ENCODE measurements at regions not wholly inside any gene's neighbourhood (a gene's known extent, or its start where the extent isn't known, plus 50 kb on each side); places are given as distances from the start of the nearest gene placed in this dataset.
A peak's percentile ranks its signal among the peaks of the same experiment; 100 is the strongest.
"Not testable (repeated sequence)": the region's sequence is repeated elsewhere in the genome, so short reads cannot be mapped to it uniquely, and the experiment has no call there.

DNA sequence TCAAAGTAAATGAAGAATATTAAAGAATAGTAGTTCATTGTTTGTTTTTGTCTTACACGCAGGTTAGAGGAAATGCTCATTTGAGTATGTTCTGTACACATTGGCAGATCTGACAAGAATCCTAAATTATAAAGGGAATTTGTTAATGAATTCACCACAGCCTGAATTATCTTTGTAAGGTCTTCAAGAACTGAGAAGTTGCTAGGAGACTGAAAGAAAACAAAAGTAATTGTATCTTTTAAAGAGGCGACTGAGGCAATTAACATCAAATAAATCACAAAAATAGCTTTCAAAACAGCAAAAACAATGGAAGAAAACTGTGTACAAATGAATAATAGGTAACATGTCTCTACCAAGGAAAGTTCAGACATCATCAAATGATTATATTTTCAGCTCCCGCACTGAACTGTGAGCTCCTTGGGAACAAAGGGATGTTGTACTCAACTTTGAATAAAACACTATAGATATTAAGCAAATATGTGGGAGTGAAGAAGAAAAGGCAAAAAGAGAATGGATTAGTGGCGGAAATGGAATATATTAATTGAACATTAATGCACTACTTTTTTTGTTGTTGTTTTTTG is 51.7 kb upstream of the ATIC start:
- no peak for FAIRE-seq

DNA sequence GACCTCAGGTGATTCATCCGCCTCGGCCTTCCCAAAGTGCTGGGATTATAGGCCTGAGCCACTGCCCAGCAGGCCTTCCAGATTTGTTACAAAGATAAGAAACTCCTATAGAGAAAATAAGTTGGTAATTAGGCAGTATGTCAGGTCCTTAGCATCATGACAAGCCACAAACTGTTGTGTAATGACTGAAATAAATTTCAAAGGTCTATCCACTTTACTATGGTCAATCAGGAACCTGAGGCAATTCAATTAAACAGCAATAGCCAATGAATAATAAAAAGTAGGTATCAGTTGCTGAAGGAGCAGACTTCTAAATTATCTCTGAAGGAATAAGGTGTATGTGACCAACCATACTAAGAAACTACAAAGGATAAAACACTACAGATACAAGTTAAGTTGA is 62.4 kb upstream of the ATIC start:
- FAIRE-seq = no peak

DNA sequence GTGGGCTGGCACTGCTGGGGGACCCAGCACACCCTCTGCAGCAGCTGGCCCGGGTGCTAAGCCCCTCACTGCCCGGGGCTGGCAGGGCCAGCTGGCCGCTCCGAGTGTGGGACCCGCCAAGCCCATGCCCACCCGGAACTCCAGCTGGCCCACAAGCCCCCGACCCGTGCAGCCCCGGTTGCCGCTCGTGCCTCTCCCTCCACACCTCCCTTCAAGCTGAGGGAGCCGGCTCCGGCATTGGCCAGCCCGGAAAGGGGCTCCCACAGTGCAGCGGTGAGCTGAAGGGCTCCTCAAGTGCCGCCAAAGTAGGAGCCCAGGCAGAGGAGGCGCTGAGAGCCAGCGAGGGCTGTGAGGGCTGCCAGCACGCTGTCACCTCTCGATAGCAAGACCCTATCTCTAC is 65.9 kb upstream of the ATIC start:
- not testable (repeated sequence) for FAIRE-seq

DNA sequence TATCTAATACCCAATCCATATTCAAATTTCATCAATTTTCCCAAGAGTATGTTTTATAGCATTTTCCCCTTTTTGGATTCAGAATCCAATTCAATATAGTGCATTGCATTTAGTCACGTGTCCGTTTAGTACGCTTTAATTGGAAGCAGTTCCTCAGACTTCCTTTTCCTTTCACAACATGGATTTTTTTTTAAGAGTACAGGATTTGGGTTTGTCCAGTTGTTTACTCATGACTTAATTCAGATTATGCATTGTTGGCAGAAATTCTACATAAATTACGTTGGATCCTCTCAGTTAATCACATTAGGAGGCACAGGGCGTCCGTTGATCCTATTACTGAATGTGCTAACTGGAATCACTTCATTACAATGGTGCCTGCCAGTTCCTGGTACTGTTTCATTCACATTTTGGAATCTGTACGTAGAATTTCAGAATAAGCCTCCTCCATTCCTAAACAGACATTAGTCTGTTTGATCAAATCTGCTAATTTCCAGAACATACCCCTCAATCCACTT is 70.0 kb upstream of the ATIC start:
- no peak for FAIRE-seq

DNA sequence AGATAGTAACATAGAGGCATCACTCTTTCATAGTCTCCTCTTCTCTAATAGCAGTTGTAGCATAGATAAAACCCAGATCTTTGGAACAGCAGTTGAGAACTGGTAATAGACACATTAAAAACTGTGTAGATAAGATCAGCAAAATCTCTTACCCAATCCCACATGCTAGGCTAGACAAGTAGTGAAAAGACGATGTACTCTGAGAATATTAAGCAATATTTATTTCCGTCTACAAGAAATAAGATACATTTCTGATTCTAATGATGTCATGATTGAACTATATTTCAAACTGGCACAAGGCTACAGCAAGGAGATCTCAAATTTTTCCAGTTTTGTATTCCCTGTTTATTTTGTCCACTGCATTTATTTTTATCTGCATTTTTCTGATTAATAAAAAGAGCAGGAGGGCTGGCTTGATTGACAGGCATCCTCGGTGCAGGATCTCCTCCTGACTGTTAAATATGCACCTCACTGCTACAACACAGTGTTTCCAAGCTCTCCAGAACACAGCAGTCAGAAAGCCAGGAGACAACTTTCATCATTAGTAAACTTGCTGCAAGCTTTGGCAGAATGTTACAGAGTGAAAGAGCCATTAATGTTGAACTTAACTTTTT is 73.3 kb upstream of the ATIC start:
- no peak for FAIRE-seq

DNA sequence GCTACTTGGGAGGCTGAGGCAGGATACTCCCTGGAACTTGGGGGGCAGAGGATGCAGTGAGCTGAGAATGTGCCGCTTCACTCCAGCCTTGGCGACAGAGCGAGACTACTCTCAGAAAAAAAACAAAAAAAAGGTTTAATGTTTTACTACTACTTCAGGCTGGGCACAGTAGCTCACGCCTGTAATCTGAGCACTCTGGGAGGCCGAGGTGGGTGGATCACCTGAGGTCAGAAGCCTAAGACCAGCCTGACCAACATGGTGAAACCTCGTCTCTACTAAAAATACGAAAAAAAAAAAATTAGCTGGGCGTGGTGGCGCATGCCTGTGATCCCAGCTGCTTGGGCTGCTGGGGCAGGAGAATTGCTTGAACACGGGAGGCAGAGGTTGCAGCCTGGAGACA is 75.7 kb upstream of the ATIC start:
- no peak for FAIRE-seq

DNA sequence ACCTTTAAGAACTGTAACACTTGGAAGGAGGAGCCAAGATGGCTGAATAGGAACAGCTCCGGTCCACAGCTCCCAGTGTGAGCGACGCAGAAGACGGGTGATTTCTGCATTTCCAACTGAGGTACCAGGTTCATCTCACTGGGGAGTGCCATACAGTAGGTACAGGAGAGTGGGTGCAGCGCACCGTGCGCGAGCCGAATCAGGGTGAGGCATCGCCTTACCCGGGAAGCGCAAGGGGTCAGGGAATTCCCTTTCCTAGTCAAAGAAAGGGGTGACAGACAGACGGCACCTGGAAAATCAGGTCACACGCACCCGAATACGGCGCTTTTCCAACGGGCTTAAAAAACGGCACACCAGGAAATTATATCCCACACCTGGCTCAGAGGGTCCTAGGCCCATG is 81.8 kb upstream of the ABCA12 start:
- not testable (repeated sequence) for FAIRE-seq

DNA sequence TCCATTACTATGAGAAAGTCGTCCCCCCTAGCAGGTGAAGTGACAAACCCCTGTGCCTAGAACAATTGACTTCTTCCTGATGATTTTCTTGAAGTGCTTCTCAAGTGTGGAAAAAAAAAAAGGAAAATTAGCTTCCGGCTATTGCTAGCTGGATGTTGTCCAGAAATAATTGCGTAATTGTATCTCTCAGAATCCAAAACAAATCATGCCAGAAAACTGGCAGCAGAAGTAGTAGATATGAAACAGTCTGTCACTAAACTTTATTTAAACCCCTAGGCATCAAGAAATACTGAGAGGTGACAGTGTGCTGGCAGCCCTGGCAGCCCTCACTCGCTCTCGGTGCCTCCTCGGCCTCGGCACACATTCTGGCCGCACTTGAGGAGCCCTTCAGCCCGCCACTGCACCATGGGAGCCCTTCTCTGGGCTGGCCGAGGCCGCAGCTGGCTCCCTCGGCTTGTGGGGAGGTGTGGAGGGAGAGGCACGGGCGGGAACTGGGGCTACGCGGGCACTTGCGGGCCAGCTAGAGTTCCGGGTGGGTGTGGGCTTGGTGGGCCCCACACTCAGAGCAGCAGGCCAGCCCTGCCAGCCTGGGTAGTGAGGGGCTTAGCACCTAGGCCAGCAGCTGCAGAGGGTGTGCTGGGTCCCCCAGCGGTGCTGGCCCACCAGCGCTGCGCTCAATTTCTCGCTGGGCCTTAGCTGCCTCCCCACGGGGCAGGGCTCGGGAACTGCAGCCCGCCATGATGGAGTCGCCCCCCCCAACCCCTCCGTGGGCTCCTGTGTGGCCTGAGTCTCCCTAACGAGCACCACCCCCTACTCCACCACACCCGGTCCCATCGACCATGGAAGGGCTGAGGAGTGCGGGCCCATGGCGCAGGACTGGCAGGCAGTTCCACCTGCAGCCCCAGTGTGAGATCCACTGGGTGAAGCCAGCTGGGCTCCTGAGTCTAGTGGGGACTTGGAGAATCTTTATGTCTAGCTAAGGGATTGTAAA is 80.5 kb upstream of the ABCA12 start:
- FAIRE-seq = no peak

DNA sequence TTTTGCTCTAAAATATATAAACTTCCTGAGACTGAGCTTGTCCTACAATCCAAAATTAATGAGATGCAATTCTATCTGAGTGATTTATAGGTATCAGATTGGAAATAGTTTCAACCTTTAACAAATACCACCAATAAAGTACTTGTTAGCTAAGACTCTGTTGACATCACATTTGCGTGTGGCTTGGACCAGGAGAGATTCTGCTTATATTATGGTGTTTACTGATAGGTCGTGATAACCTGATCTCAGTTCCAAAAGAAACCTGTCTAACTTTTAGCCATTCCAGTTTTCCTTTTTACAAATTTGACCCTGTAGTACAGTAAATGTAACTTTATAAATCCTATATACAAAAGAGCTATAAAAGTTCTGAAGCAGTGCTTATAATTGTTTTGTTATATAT is 78.4 kb upstream of the ABCA12 start:
- no peak for FAIRE-seq

DNA sequence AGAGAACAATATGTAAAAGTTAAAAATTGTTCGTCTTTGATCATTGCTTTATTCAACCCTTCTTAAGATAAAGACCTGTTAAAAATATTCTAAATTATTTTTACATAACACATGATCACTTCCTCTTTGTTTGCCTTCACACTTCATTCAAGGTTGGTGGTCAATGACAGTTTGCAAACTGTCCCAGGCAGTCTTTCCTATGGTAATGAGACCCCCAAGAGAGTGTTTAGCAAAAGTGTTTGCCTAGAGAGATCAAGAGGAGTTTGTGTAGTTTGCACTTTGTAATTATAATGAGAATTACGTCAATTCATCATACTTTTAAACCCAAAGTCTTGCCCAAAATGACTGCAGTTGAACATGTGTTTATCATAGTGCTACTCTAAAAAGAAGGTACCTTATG is 77.2 kb upstream of the ABCA12 start:
- no peak for FAIRE-seq

DNA sequence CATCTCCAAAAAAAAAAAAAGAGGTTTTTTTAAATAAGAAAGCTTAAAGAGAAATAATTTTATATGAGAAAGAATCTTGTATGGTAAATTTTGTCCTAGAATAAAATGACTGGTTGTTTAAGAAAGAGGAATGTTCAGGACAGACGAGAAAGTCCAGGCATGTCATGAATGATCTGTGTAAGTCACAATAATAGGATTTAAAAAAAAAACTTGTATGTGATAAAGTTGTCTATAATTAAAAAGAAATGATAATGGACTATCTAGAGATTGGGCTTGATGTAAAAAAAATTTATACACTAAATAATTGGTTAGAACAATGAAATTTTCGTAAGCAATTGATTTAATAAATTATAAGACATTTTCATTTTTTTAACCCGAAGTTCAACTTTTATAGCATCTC is 71.7 kb upstream of the ABCA12 start:
- no peak for FAIRE-seq

DNA sequence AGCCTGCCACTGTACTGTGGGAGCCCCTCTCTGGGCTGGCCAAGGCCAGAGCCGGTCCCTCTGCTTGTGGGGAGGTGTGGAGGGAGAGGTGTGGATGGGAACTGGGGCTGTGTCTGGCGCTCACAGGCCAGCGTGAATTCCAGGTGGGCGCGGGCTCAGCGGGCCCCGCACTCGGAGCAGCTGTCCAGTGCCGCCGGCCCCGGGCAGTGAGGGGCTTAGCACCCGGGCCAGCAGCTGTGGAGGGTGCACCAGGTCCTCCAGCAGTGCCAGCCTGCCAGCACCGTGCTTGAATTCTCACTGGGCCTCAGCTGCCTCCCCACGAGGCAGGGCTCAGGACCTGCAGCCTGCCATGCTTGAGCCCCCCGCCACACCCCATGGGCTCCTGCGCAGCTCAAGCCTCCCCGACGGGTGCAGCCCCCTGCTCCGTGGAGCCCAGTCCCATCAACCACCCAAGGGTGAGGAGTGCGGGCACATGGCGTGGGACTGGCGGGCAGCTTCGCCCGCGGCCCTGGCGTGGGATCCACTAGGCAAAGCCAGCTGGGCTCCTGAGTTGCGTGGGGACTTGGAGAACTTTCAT is 69.5 kb upstream of the ABCA12 start:
- FAIRE-seq = no peak

DNA sequence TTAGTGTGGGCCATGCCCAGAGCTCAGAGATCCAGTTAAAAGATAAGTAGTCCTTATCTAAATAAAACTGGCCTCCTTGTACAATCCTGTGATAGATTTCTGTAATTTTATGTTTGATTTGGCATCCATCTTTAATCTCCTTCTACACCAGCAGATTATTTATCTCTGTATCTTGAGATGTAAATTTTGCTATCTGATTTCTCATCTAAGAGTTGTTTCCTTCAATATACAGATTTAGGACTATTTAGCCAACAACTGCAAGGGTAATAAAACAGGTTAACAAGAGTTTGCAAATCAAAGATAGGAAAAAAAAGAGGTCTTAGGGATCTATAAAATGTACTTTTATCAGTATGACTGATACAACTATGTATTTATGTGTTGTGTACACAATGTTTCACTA is 68.6 kb upstream of the ABCA12 start:
- no peak for FAIRE-seq

DNA sequence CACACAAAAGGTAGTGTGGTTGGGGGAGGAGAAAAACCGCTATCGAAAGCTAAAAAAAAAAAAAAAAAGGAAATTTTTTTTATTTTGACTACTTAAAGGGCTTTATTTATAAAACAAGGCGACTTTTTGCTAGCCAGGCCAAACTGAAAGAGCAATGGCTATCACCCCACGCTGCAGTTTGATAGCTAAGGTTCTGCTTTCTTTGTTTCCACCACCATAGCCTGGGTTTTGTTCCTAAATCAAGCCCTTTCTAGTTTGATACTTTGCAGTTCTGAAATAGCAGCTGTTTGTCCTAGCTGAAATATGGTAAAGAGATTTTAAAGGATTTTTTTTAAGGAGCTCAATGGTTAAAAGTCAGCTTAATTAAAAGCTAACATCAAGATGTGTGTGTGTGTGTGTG is 67.4 kb upstream of the ABCA12 start:
- FAIRE-seq = no peak

DNA sequence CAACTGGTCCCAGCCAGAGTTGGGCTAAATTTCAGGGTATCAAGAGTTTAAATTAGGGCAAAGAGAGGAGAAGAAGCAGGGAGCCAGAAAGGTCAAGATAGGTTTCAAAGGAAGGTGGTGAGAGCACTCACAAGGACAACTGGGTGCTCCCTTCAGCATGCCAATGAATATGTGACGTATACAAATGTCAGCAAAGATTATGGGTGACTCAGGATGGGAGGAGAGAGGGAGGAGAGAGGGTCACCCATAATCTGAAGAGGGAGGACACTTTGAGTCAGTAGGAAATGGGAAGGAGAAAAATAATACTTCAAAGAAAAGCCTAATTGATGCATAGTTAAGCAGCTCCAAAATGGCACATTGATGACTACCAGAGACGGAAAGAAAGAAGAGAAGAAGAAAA is 53.1 kb upstream of the ABCA12 start:
- FAIRE-seq = no peak

DNA sequence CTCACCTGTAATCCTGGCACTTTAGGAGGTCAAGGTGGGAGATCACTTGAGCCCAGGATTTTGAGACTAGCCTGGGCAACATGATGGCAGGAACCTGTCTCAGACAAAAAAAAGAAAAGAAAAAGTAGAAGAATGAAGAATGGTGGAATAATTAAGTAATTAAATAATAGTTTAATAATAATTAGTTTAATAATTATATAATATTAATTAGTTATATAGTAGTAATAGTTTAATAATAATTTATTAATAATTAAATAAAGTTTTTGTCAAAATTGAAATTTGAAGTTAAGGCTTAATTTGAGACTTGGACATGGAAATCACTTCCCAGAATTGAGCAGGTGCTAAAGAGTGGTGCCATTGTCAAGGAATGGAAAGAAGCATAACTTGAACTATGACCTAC is 52.2 kb upstream of the ABCA12 start:
- peak; percentile 61 for FAIRE-seq

DNA sequence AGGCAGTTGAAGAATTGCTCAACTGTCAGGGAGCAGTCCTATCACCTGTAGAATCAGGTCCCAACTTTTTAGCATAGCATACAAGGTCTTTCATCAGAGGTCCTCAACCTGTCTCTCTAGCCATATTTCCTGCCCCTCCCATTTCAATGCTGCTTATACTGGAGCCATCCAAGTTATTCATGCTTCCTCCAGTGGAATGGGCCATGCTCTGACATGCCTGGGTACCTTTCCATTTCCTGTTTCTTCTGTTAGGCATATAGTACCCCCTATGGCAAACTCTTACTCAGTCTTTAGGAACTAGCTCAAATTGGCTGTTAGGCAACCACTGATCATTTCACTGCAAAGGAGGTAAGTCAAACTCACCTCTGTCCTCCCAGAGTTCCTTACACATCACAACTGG is 51.0 kb upstream of the ABCA12 start:
- FAIRE-seq = no peak

All from TTC549 (cell line).